Activated effector memory CD4-positive, alpha-beta T cell treated with Interleukin-2 at 50 U/mL for 16 hours (primary cell): ENCODE measurements at regions not wholly inside any gene's neighbourhood (a gene's known extent, or its start where the extent isn't known, plus 50 kb on each side); places are given as distances from the start of the nearest gene placed in this dataset.
A peak's percentile ranks its signal among the peaks of the same experiment; 100 is the strongest.

ENCODE experiments used
- DNase-seq: peaks from one replicate; pipeline ENCODE4 v3.0.0-alpha.2; 2020

- DNase-seq = no peak
These were observed 240.1 kb upstream of the HDAC4 start for GRCh38 chr2:239640676-239641578.

DNA sequence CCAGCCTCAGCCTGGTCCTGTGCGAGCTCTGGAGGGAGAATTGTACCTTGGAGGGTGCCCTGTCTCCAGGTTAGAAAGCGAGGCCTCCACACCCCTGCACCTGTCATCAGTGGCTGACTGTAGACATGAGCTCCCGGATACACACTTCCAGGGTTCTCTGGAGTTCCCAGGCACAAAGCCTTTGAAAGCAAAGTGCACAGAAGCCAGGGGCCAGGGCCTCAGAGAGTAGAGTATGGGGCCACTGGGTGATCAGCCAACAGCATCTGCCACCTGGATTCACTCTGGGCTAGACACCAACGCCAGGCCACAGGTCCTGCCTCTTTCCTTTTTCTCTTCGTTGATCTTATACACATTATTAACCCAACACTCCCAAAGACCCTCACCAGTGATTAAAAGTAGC is 239.4 kb upstream of the HDAC4 start:
- DNase-seq = no peak

GRCh38 chr2:239639421-239640185 is 238.8 kb upstream of the HDAC4 start:
- no peak for DNase-seq

GRCh38 chr2:239638376-239638775 is 237.6 kb upstream of the HDAC4 start:
- no peak for DNase-seq

- no peak for DNase-seq
These were observed 236.0 kb upstream of the HDAC4 start for GRCh38 chr2:239636808-239637207.

GRCh38 chr2:239634769-239635168 is 233.9 kb upstream of the HDAC4 start:
- no peak for DNase-seq

DNA sequence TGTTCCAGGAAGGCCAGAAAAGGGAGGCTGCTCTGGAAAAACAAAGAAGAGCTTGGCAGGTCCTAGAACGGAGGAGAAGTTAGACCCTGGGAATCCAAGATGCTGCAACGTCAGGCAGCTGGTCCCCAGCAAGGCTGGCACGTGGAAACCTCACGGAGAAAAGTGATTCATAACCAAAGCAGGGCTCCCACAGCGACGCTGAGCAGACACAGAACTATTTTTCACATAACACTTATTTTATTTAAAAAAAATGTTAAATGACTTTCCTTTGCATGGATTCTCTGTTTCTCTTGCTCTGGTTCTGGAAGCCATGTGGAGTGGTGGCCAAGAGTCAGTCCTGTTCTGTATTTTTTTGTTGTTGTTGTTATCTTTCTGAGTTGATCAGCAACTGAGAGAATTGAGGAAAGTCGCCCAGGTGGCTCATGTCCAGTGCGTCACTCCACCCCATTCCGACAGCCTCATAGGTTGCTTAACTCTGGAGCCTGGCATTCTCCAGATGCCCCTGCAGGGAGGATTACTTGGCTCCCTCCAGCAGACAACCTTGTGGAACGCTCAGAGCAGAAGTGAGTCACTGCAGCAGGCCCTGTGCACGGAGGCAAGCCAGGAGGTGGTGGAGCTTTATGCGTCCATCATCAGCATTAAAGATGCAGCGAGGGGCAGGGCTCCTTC is 229.9 kb upstream of the HDAC4 start:
- no peak for DNase-seq

DNA sequence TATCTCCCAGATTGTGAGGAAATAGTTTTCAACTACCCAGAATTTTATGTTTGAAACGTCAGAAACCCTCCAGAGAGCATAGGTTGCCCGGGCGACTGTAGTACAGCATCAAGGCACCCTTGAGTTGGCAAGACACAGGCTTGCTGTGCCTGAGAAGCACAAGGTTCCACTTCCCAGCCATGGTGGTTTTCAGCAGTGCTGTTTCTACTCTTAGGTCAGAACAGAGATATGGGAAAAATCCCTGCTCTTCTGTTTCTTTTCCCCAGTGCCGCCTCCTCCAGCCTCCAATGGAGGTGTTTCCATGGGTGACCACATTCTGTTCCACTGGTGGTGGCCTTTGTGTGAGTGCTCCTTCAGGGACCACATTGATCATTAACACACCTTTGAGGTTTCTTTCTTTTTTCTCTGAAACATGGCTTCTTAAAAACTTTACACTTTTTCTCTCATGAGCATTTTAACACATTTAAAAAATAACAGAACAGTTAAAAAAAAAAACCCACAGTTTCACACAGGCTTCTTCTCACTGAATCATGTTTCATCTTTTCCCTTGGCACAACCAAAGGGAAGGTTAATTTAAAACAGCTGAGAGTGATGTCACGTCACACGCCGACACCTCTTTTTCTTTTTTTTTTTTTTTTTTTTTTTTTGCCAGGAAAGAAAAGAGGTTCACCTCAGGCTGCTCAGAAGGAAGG is 229.3 kb upstream of the HDAC4 start:
- no peak for DNase-seq

GRCh38 chr2:239626961-239627592 is 226.3 kb upstream of the HDAC4 start:
- DNase-seq = no peak

DNA sequence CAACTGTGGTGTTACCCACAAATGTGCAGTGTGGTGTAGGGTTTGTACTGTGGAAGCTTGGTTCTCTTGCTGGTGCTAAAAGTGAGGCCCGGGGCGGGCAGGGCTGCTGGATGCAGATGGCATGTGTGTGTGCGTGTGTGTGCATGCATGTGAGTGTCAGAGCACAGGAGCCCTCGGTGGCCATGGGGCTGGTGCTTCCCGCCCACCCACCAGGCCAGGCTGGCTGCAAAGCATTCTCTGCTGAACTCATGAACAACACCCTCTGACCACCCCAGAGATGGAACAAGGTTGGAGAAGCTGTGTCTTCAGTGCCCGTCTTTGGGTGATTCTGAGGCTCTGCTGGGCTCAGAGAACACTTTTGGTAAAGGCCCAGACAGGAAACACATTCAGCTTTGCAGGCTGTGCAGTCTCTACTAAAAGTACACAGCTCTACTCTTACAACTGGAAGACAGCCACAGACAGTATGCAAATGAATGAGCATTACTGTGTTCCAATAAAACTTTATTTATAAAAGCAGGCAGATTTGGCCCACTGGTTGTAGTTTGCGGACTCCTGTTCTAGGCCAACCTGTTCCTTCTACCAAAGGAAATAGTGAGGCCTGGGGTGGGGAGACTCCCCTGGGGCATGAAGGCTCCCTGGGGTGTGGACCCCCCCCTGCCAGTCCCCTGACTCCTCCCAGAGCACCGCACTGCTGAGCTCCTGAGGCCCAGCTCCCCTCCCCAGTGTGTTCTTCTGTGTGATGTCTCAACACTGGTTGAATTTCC is 225.3 kb upstream of the HDAC4 start:
- peak; percentile 11 for DNase-seq

DNA sequence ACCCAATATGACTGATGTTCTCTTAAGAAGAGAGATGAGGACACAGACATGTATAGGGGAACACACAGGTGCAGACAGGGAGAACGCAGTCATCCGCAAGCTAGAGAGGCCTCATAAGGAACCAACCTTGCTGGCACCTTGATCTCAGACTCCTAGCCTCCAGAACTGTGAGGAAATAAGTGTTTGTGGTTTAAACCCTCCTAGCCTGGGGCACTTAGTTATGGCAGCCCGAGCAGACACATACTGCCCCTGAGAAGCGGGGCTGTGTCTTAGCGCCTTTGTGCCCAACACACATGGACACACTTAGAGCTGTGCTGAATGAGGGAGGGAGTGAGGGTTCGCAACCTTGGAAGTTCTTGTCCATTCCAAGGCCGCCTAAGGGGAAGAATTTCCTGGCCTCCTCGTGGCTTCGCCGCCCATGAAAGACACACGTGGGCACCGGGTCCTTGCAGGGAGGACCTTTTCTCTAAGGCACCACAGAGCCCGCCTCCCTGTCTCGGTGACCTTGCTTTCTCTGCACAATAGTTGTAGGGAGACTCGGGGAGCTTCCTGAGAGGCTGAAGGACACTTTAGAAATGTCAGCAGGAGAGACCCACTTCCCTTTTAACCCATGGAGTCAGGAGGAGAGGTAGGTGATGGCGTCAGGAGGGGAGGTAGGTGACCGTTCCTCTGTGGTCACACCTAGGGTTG is 224.5 kb upstream of the HDAC4 start:
- no peak for DNase-seq

DNA sequence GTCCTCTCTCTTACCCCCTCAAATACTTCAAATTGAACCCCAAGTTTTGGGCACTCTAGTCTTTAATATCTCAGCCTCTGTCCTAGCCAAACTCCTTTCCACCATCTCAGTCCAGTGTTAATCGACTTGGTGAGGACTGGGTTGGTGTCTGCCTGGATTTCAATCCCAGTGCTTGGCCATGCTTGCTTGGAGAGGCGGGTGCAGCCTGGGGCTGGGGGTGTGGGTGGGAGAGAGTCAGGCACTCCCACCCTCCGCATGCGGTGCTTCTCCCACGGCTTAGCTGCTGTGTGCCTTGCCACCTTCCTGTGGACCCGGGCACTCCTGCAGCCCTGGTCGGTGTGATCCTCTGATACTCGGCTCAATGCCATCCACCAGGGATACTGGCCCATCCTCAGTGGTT is 220.8 kb upstream of the HDAC4 start:
- no peak for DNase-seq

GRCh38 chr2:239619369-239619768 is 218.5 kb upstream of the HDAC4 start:
- no peak for DNase-seq

DNA sequence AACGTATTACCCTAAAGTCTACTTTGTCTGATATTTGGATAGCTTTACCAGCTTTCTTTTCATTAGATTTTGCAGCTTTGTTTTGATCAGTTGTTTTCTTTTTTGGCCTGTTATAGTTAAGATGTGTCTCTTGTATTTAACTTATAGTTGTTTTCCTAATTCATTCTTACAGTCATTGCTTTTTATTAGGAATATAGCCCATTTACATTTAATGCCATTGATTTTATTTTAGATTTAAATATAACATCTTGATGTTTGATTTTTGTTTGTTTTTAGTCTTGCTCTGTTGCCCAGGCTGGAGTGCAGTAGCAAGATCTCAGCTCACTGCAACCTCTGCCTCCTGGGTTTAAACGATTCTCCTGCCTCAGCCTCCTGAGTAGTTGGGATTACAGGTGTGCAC is 215.9 kb upstream of the HDAC4 start:
- DNase-seq = no peak

GRCh38 chr2:239612133-239612532 is 211.3 kb upstream of the HDAC4 start:
- no peak for DNase-seq

DNA sequence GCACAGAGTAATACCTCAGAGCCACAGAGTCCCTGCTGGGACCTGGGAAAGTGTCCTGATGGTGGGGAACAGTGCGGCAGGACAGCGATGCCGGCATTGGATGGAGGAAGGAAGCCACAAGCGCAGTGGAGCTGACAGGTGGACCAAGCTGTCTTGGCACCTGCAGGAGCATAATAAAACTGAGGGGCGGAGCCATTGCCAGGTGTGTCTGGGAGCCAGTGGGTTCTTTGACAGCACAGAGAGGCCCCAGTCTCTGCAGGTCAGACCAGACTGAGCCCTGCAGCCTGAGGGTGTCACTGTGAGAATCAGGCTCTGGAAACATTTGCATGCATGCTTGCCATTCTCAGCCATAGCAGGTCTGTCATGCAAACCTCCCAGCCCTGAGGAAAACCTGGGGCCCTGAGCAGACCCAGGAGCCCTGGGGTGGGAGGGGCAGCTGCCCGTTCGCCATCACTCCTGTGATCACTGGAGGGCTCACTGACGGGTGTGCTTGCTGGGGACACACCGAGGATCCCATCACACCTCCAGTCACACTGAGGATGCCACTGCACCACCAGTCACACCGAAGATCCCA is 210.5 kb upstream of the HDAC4 start:
- no peak for DNase-seq

DNA sequence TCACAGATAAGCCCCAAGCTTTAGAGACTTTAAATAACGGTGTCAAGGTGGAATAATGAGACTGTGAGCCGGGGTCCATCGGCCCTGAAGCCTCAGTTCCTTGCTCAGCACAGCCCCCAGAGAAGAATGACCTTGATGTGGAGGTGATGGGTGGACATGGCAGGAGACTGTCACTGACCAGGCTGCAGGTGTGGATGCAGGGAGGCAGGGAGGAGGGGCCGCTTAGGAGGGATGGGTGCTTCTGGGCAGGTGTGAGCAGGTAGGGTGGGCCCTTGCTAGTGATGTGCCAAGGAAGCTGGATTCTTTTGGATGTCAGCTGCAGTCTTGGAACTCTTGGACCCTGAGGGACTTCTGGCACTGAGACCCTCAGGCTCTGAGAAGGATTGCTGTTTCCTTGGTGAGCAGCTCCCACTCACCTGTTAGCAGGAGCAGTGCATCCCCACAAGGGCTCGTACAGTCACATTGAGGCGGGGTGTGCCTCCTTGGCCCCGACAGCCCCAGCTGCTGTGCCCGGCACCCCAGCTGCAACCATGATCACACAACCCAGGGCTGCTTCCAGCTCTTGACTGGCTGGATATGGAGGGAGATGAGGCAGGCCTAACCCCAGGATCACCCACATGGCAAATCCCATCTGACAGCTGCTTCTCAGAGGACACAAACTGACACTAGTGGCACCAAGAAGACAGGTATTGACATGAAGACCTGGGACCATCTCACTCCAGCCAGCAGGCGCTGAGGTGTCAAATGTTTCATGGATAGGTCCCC is 209.8 kb upstream of the HDAC4 start:
- no peak for DNase-seq

GRCh38 chr2:239609607-239610310 is 208.9 kb upstream of the HDAC4 start:
- no peak for DNase-seq

DNA sequence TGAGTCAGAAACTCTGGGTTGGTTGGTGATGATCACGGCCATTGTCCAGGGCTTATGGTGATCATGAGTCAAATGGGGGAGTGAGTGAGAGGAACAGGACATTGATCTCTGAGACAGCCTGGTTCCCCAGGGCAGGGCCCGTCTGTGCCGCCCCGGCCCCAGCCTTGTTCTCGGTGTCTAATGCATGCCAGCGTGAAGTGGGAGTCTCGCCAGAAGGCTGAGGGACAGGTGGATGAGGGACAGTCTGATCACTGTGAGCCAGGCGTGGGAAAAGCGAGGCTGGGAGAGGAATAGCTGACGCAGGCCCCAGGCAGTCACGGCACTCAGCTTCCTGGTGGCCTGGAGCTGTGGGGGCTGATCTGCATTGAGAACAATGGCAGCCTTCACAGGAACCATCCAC is 208.3 kb upstream of the HDAC4 start:
- DNase-seq = no peak
